OCI-LY7 (cell line): ENCODE measurements at regions not wholly inside any gene's neighbourhood (a gene's known extent, or its start where the extent isn't known, plus 50 kb on each side); places are given as distances from the start of the nearest gene placed in this dataset.

Experiments
- EZH2phosphoT487 ChIP-seq: fragments of 200-600 bp; sonication (generic); IDR thresholded peaks from 2 replicates; pipeline ENCODE4 v1.6.1; 2018; ENCODE audit warnings: low read depth, borderline replicate concordance, mild to moderate bottlenecking, mixed run types, antibody characterized with exemption, low read length, moderate library complexity, mixed read lengths
- TF ChIP-seq, protein P1 (sequence below): fragments of 200-600 bp; sonication (generic); conservative IDR thresholded peaks from 2 replicates; pipeline ENCODE4 v1.5.1; 2014; ENCODE audit warnings: mild to moderate bottlenecking, antibody characterized with exemption, low read length, moderate library complexity, mixed read lengths

DNA sequence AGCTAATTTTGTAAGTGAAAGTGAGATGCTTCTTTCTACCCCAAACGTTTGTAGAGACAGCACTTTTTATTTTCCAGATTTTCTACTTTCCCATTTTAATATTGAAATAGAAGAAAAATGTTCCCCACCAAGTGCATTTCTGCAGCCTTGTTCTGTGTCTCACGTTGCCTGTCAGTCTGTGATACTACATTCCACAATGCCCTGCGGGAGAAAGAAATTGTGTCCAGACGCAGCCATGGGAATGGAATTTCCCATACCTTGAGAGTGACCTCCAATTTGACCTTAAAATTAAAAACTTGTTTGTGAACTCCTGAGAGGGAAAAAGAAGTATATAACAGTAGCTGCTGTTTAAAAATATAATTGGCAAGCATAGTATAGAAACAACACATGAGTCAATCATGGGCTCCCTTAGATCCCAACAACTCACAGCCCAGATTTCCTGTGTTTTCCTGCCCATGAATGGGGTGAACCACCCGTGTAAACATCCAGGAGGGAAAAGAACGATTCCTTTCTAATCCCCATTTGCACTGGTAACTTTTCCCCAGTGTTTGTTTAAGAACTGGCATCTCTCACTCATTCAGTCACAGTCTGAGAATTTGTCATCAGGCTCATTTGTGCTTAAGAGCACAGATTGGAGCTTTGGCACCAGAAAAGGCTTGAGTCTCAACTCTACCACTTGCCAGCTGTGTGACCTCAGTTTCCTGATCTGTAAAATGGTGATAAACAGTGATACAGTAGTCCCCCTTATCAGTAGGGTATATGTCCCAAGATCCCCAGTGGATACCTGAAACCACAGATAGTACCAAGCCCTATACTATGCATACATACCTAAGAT, 166.1 kb upstream of the ZNF521 start:
- TF ChIP-seq, protein P1, sequence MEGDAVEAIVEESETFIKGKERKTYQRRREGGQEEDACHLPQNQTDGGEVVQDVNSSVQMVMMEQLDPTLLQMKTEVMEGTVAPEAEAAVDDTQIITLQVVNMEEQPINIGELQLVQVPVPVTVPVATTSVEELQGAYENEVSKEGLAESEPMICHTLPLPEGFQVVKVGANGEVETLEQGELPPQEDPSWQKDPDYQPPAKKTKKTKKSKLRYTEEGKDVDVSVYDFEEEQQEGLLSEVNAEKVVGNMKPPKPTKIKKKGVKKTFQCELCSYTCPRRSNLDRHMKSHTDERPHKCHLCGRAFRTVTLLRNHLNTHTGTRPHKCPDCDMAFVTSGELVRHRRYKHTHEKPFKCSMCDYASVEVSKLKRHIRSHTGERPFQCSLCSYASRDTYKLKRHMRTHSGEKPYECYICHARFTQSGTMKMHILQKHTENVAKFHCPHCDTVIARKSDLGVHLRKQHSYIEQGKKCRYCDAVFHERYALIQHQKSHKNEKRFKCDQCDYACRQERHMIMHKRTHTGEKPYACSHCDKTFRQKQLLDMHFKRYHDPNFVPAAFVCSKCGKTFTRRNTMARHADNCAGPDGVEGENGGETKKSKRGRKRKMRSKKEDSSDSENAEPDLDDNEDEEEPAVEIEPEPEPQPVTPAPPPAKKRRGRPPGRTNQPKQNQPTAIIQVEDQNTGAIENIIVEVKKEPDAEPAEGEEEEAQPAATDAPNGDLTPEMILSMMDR, result no peak
- no peak for TF ChIP-seq EZH2phosphoT487
